GM18508 (cell line): ENCODE measurements at regions not wholly inside any gene's neighbourhood (a gene's known extent, or its start where the extent isn't known, plus 50 kb on each side); places are given as distances from the start of the nearest gene placed in this dataset.

ENCODE experiments used
- ATAC-seq: cut with Tn5 transposase; IDR thresholded peaks from one replicate; pipeline ENCODE4 v1.9.1; 2021; ENCODE audit warnings: moderate number of reproducible peaks; ENCODE audit not compliant: insufficient read depth, unreplicated experiment

- no peak for ATAC-seq
These were observed 201.0 kb downstream of the MBD2 start for GRCh38 chr18:54023471-54023870.

GRCh38 chr18:54020966-54021365 lies 203.5 kb downstream of the MBD2 start:
- ATAC-seq = no peak

- no peak for ATAC-seq
These were observed 204.2 kb downstream of the MBD2 start for GRCh38 chr18:54020156-54020745.

GRCh38 chr18:54019641-54020040 lies 204.8 kb downstream of the MBD2 start:
- ATAC-seq = no peak

- ATAC-seq = no peak
These were observed 211.0 kb downstream of the MBD2 start for GRCh38 chr18:54013452-54013851.

- no peak for ATAC-seq
These were observed 219.6 kb downstream of the MBD2 start for GRCh38 chr18:54004828-54005227.

- ATAC-seq = no peak
These were observed 221.3 kb downstream of the MBD2 start for GRCh38 chr18:54003195-54003594.

- ATAC-seq = no peak
These were observed 227.4 kb downstream of the MBD2 start for GRCh38 chr18:53997064-53997463.

GRCh38 chr18:53994016-53994415 lies 230.5 kb downstream of the MBD2 start:
- ATAC-seq = no peak

GRCh38 chr18:53991805-53992204 lies 232.7 kb downstream of the MBD2 start:
- ATAC-seq = no peak

GRCh38 chr18:53991202-53991601 lies 233.3 kb downstream of the MBD2 start:
- ATAC-seq = no peak

GRCh38 chr18:53990485-53990884 lies 234.0 kb downstream of the MBD2 start:
- ATAC-seq = no peak

GRCh38 chr18:53984021-53984420 lies 240.4 kb downstream of the MBD2 start:
- ATAC-seq = no peak

GRCh38 chr18:53971331-53971730 lies 253.1 kb downstream of the MBD2 start:
- ATAC-seq = no peak

- peak; percentile 52 for ATAC-seq
These were observed 271.8 kb downstream of the MBD2 start for GRCh38 chr18:53952700-53953099.

GRCh38 chr18:53950545-53950944 lies 273.9 kb downstream of the MBD2 start:
- ATAC-seq = no peak

- no peak for ATAC-seq
These were observed 275.5 kb downstream of the MBD2 start for GRCh38 chr18:53948991-53949390.

GRCh38 chr18:53947092-53947640 lies 277.3 kb downstream of the MBD2 start:
- no peak for ATAC-seq

- no peak for ATAC-seq
These were observed 277.9 kb downstream of the MBD2 start for GRCh38 chr18:53946594-53946993.

- ATAC-seq = no peak
These were observed 279.7 kb downstream of the MBD2 start for GRCh38 chr18:53944721-53945120.

- ATAC-seq = no peak
These were observed 281.1 kb downstream of the MBD2 start for GRCh38 chr18:53943326-53943860.
